ENCODE measurements at regions not wholly inside any gene's neighbourhood (a gene's known extent, or its start where the extent isn't known, plus 50 kb on each side); places are given as distances from the start of the nearest gene placed in this dataset.
"Not testable (repeated sequence)": the region's sequence is repeated elsewhere in the genome, so short reads cannot be mapped to it uniquely, and the experiment has no call there.

GRCh38 chr5:4581289-4581688 is 558.8 kb upstream of the ADAMTS16 start:
- DNase-seq = no peak

GRCh38 chr5:4584982-4585381 is 555.1 kb upstream of the ADAMTS16 start:
- no peak for DNase-seq

- no peak for DNase-seq
These were observed 526.7 kb upstream of the ADAMTS16 start for GRCh38 chr5:4613440-4613839.

- DNase-seq = no peak
These were observed 526.0 kb upstream of the ADAMTS16 start for GRCh38 chr5:4614088-4614487.

GRCh38 chr5:4615369-4615768 is 524.8 kb upstream of the ADAMTS16 start:
- not testable (repeated sequence) for DNase-seq

GRCh38 chr5:4625206-4625896 is 514.8 kb upstream of the ADAMTS16 start:
- no peak for DNase-seq

- no peak for DNase-seq
These were observed 513.0 kb upstream of the ADAMTS16 start for GRCh38 chr5:4627131-4627530.

- peak; percentile 31 for DNase-seq
These were observed 512.2 kb upstream of the ADAMTS16 start for GRCh38 chr5:4627929-4628328.

GRCh38 chr5:4628645-4629385 is 511.3 kb upstream of the ADAMTS16 start:
- no peak for DNase-seq

GRCh38 chr5:4630031-4630430 is 510.1 kb upstream of the ADAMTS16 start:
- DNase-seq = no peak

GRCh38 chr5:4634342-4634741 is 505.8 kb upstream of the ADAMTS16 start:
- no peak for DNase-seq

GRCh38 chr5:4636378-4636777 is 503.8 kb upstream of the ADAMTS16 start:
- no peak for DNase-seq

GRCh38 chr5:4639946-4640345 is 500.2 kb upstream of the ADAMTS16 start:
- DNase-seq = no peak

GRCh38 chr5:4640795-4641194 is 499.3 kb upstream of the ADAMTS16 start:
- DNase-seq = peak; percentile 36

- DNase-seq = no peak
These were observed 497.6 kb upstream of the ADAMTS16 start for GRCh38 chr5:4642525-4642924.

- DNase-seq = no peak
These were observed 496.9 kb upstream of the ADAMTS16 start for GRCh38 chr5:4643190-4643589.

GRCh38 chr5:4643960-4644359 is 496.2 kb upstream of the ADAMTS16 start:
- no peak for DNase-seq

- DNase-seq = peak; percentile 80
These were observed 493.3 kb upstream of the ADAMTS16 start for GRCh38 chr5:4646715-4647375.

GRCh38 chr5:4647955-4648354 is 492.2 kb upstream of the ADAMTS16 start:
- no peak for DNase-seq

GRCh38 chr5:4651806-4652565 is 488.1 kb upstream of the ADAMTS16 start:
- no peak for DNase-seq

- no peak for DNase-seq
These were observed 486.7 kb upstream of the ADAMTS16 start for GRCh38 chr5:4653475-4653874.

- DNase-seq = no peak
These were observed 480.3 kb upstream of the ADAMTS16 start for GRCh38 chr5:4659851-4660250.

GRCh38 chr5:4661326-4661725 is 478.8 kb upstream of the ADAMTS16 start:
- no peak for DNase-seq
